H1 (cell line): ENCODE measurements at regions not wholly inside any gene's neighbourhood (a gene's known extent, or its start where the extent isn't known, plus 50 kb on each side); places are given as distances from the start of the nearest gene placed in this dataset.

Experiments used
- BRCA1 ChIP-seq: IDR thresholded peaks from 2 replicates; pipeline ENCODE4 v1.6.1; 2012; ENCODE audit warnings: low read depth, low read length, improper control_type of control experiment
- CHD7 ChIP-seq: fragments of 300-600 bp; sonication (generic); IDR thresholded peaks from 2 replicates; pipeline ENCODE4 v1.7.1; 2012; ENCODE audit warnings: low read length, moderate library complexity, mild to moderate bottlenecking, inconsistent platforms; ENCODE audit not compliant: insufficient replicate concordance
- EP300 ChIP-seq, 2 experiments: IDR thresholded peaks; 1 replicate in 1 of 2; 2 replicates in 1 of 2; pipeline ENCODE4 v1.6.1; 2011 to 2012; ENCODE audit warnings: low read depth in 2 of 2, low read length in 2 of 2, mild to moderate bottlenecking in 2 of 2, borderline replicate concordance in 1 of 2, inconsistent platforms in 1 of 2, moderate library complexity in 1 of 2
- POU5F1 ChIP-seq: IDR thresholded peaks from 2 replicates; pipeline ENCODE4 v1.6.1; 2011; ENCODE audit warnings: low read depth, mild to moderate bottlenecking, low read length, moderate library complexity
- SP4 ChIP-seq: IDR thresholded peaks from 2 replicates; pipeline ENCODE4 v1.6.1; 2012; ENCODE audit warnings: low read length, inconsistent platforms
- TAF1 ChIP-seq: IDR thresholded peaks from 2 replicates; pipeline ENCODE4 v1.6.1; 2011; ENCODE audit warnings: mild to moderate bottlenecking, low read depth, low read length

GRCh38 chr14:61948376-61948775, 186.2 kb downstream of the SNAPC1 start (continued):
- TF ChIP-seq CHD7 (no peak), SP4 (no peak), EP300 (IDR thresholded peaks at IDR 0.05; ENCODE audit: borderline replicate concordance in 1 of 2, low read depth in 2 of 2, low read length in 2 of 2) (no peak), BRCA1 (no peak), POU5F1 (no peak), TAF1 (no peak)
